Stimulated activated CD4-positive, alpha-beta T cell treated with anti-CD3 and anti-CD28 coated beads, Interleukin-4, amount 100 ng/mL, for 4 hours (primary cell): ENCODE measurements at regions not wholly inside any gene's neighbourhood (a gene's known extent, or its start where the extent isn't known, plus 50 kb on each side); places are given as distances from the start of the nearest gene placed in this dataset.

Experiments used
- DNase-seq, 2 experiments: peaks; one replicate each; pipeline ENCODE4 v3.0.0-alpha.2; 2020

- no peak for DNase-seq
Observed at GRCh38 chr13:76160961-76161925, 525.1 kb downstream of the LMO7 start.

DNA sequence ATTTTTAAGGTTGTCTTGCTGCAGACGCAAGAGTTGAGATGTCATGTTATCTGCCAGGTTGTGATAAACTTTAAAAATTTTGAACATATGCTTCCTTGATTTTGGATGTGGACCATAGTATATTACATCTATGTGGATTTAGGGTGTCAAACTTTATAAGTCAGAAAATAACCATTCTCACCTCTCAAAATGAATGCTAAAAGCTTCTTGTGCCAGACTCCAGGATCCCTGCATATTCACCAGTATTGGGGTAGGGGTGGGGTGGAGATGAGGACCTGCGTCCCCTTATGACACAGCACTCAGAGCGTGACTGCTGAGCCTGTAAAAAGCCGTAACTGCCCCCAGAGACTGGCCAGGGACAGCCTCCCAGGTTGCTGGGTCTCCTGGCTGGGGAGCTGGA is 524.4 kb downstream of the LMO7 start:
- no peak for DNase-seq

GRCh38 chr13:76157926-76158325 is 521.8 kb downstream of the LMO7 start:
- DNase-seq: no peak

- DNase-seq: no peak
Observed at GRCh38 chr13:76153239-76153638, 517.1 kb downstream of the LMO7 start.

DNA sequence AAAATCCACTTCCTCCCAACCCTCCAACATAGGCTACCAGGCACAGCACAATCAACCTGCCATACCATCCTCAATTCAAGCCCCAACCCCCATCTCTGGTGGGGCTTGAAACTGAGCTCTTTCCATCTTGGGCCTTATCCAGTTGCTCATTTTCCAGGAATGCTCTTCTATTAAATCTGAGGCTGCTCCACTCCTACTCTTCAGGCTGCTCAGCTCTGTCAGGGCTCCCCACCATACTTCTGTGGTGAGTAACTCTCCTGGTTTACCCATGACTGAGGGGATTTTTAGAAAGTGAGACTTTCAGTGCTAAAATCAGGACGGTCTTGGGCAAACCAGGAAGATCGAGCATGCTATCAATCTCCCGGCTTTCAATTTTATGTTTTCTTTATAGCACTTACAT is 512.8 kb downstream of the LMO7 start:
- DNase-seq: no peak

DNA sequence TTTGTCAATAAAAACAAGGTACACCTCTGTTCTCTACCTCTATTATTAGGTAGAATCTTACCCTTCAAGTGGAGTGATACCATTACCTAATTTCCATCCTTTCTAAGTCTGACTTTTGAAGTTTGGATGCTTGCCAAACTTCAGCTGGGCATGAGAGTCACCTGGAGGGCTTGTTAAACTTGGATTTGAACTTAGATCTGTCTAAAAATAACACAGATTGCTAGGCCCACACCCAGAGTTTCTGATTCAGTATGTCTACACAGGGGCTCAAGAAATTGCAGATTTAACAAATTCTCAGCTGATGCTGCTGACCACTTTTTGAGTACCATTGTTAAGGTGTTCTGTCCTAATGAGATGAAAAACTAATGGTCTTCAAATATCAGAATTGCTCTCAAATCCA is 512.2 kb downstream of the LMO7 start:
- no peak for DNase-seq

DNA sequence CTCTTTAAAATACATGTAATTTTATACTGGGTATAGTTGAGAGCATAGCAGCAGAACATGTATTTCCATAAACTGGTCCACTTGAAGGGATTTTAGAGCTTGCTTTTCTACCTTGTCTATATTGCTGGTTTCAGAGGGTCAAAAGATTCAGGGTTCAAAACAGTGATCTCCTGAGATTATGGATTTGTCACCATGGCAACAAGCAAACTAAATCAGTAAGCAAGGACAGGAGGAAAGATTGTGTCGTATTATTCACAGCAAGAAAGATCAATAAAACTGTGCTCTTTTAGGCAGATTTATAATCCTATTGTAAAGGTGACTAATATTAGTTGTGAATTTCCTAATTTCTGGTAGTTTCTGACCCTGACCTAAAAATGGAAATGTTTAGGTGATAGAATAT is 496.4 kb downstream of the LMO7 start:
- DNase-seq: no peak

- no peak for DNase-seq
Observed at GRCh38 chr13:76131551-76131950, 495.4 kb downstream of the LMO7 start.

GRCh38 chr13:76129305-76130000 is 493.3 kb downstream of the LMO7 start:
- DNase-seq: no peak

DNA sequence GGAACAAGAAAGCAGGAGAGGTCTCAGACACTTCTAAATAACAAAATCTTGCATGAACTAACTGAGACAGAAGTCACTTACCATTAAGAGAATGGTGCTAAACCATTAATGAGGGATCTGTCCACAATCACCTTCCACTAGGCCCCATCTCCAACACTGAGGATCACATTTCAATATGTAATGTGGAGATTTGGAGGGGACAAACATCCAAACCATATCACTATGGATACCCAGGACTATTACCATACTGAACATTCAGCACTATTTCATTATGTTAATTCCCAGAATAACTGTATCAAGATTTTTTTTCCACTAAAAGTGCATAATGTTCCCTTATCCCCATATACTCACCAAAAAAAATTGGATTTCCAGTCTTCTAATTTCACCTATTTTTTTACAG is 491.8 kb downstream of the LMO7 start:
- DNase-seq: no peak

GRCh38 chr13:76123548-76123947 is 487.4 kb downstream of the LMO7 start:
- DNase-seq: no peak

DNA sequence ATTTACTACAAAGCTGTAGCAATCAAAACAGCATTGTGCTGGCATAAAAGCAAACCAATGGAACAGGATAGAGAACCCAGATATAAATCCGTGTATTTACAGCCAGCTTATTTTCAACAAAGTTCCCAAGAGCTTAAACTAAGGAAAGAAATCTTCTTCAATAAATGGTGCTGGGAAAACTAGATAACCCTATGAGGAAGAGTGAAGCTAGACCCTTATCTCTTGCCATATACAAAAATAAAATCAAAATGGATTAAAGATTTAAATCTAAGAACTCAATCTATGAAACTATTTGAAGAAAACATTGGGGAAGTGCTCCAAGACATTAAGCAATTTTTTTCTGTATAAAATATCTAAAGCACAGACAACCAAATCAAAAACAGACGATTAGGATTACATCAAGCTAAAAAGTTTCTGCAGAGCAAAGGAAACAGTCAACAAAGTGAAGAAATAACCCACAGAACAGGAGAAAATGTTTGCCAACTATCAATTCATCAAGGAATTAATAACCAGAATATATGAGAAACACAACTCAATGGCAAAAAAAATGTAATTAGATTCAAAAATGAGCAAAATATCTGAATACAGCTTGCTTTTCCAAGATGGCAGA is 480.7 kb downstream of the LMO7 start:
- no peak for DNase-seq

GRCh38 chr13:76106763-76107162 is 470.6 kb downstream of the LMO7 start:
- DNase-seq: no peak

GRCh38 chr13:76094645-76095044 is 458.5 kb downstream of the LMO7 start:
- no peak for DNase-seq

DNA sequence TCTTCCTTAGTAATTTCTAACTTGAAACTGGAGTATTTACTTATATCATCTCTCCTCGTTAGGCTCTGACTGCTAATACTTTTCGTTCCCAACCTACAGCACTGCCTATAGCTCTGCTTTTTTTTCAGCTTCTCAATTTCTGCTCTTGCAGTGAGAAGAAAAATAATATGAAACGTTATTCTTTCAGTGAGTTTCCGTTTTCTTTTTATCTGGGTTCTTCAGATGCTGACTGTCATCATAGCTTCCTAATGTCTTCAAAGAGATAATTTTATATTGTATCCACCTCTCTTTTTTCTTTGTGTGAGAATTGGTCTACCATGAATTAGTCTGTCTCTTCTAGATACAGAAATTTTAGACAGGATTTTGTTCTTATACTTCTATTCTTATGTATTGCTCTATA is 454.9 kb downstream of the LMO7 start:
- no peak for DNase-seq

DNA sequence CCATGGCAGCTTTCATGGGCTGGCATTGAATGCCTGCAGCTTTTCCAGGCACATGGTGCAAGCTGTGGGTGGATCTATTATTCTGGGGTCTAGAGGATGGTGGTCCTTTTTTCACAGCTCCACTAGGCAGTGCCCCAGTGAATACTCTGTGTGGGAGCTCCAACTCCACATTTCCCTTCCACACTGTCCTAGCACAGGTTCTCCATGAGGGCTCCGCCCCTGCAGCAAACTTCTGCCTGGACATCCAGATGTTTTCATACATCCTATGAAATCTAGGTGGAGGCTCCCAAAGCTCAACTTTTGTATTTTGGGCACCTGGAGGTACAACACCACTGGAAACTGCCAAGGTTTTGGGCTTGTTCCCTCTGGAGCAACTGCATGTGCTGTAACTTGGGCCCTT is 450.6 kb downstream of the LMO7 start:
- no peak for DNase-seq

GRCh38 chr13:76067850-76068249 is 431.7 kb downstream of the LMO7 start:
- no peak for DNase-seq

GRCh38 chr13:76053181-76053580 is 417.1 kb downstream of the LMO7 start:
- no peak for DNase-seq

DNA sequence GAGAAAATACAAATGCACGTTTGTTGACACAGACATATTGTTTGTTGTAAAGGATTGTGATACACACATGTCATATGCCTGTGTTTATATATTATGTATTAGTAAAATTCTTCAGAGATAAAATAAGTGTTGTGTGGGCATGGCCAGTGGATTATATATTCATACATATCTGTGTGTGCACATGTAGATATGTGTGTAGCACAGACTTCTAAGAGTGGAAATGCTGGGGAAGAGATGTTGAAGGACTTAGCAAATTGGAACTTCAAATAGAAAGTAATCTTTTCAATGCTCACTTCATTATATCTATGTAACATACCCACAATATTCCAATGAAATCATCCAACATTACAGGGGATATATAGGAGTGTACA is 413.2 kb downstream of the LMO7 start:
- DNase-seq: no peak

- no peak for DNase-seq
Observed at GRCh38 chr13:76048675-76049375, 412.7 kb downstream of the LMO7 start.

GRCh38 chr13:76048131-76048530 is 412.0 kb downstream of the LMO7 start:
- DNase-seq: no peak

GRCh38 chr13:76043874-76044273 is 407.7 kb downstream of the LMO7 start:
- DNase-seq: no peak
